ENCODE measurements at regions not wholly inside any gene's neighbourhood (a gene's known extent, or its start where the extent isn't known, plus 50 kb on each side); places are given as distances from the start of the nearest gene placed in this dataset.
A peak's percentile ranks its signal among the peaks of the same experiment; 100 is the strongest.
"Not testable (repeated sequence)": the region's sequence is repeated elsewhere in the genome, so short reads cannot be mapped to it uniquely, and the experiment has no call there.

GRCh38 chr2:64743739-64744330 is 90.1 kb upstream of the SERTAD2 start:
- no peak overlapping the region for H3K9ac ChIP-seq (ENCODE audit: insufficient read depth, low read length)
- no peak overlapping the region for H3K4me2 ChIP-seq (ENCODE audit: extremely low read depth, insufficient read depth, low read length)
- H2AFZ ChIP-seq (ENCODE audit: low read length) = no peak overlapping the region
- no peaks in the 10 kb centered on the region for H3K27me3 ChIP-seq (ENCODE audit: control insufficient read depth, insufficient read depth, low read length)
- DNase-seq (ENCODE audit: low read depth in 2 of 2) = no peak
- no peak overlapping the region for H3K27ac ChIP-seq (ENCODE audit: insufficient read depth, low read length)
- H3K79me2 ChIP-seq (ENCODE audit: control insufficient read depth, insufficient read depth, low read length) = peaks cover 3% of the 10 kb centered on the region
- H3K4me1 ChIP-seq (ENCODE audit: control insufficient read depth, extremely low read depth, insufficient read depth, low read length) = no peaks in the 10 kb centered on the region
- H4K20me1 ChIP-seq (ENCODE audit: control insufficient read depth, extremely low read depth, insufficient read depth, low read length) = no peaks in the 10 kb centered on the region
- H3K36me3 ChIP-seq (ENCODE audit: control insufficient read depth, insufficient read depth, low read length) = no peaks in the 10 kb centered on the region
- TF ChIP-seq EZH2 (IDR thresholded peaks at IDR 0.05; ENCODE audit: low read length, missing control alignments) = no peak
- TF ChIP-seq, protein P1, sequence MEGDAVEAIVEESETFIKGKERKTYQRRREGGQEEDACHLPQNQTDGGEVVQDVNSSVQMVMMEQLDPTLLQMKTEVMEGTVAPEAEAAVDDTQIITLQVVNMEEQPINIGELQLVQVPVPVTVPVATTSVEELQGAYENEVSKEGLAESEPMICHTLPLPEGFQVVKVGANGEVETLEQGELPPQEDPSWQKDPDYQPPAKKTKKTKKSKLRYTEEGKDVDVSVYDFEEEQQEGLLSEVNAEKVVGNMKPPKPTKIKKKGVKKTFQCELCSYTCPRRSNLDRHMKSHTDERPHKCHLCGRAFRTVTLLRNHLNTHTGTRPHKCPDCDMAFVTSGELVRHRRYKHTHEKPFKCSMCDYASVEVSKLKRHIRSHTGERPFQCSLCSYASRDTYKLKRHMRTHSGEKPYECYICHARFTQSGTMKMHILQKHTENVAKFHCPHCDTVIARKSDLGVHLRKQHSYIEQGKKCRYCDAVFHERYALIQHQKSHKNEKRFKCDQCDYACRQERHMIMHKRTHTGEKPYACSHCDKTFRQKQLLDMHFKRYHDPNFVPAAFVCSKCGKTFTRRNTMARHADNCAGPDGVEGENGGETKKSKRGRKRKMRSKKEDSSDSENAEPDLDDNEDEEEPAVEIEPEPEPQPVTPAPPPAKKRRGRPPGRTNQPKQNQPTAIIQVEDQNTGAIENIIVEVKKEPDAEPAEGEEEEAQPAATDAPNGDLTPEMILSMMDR (conservative IDR thresholded peaks at IDR 0.05 in 1 of 2, IDR thresholded peaks at IDR 0.05 in 1 of 2; ENCODE audit: low read depth in 1 of 2, low read length in 2 of 2) = no peak
- H3K9me3 ChIP-seq (ENCODE audit: control insufficient read depth, insufficient read depth, low read depth, low read length) = no peaks in the 10 kb centered on the region
- H3K4me3 ChIP-seq (replicated peaks in 1 of 4; ENCODE audit: control extremely low read depth in 1 of 4, insufficient read depth in 1 of 4, low read depth in 3 of 4, low read length in 4 of 4) = no peak overlapping the region

GRCh38 chr2:64745562-64745961 is 91.8 kb upstream of the SERTAD2 start:
- H3K4me2 ChIP-seq (ENCODE audit: extremely low read depth, insufficient read depth, low read length) = no peak overlapping the region
- peaks cover 3% of the 10 kb centered on the region for H3K79me2 ChIP-seq (ENCODE audit: control insufficient read depth, insufficient read depth, low read length)
- no peaks in the 10 kb centered on the region for H3K9me3 ChIP-seq (ENCODE audit: control insufficient read depth, insufficient read depth, low read depth, low read length)
- TF ChIP-seq EZH2 (IDR thresholded peaks at IDR 0.05; ENCODE audit: low read length, missing control alignments) = no peak
- TF ChIP-seq, protein P1 (conservative IDR thresholded peaks at IDR 0.05 in 1 of 2, IDR thresholded peaks at IDR 0.05 in 1 of 2; ENCODE audit: low read depth in 1 of 2, low read length in 2 of 2) = no peak
- H3K27me3 ChIP-seq (ENCODE audit: control insufficient read depth, insufficient read depth, low read length) = no peaks in the 10 kb centered on the region
- H3K4me1 ChIP-seq (ENCODE audit: control insufficient read depth, extremely low read depth, insufficient read depth, low read length) = no peaks in the 10 kb centered on the region
- no peak overlapping the region for H2AFZ ChIP-seq (ENCODE audit: low read length)
- H3K9ac ChIP-seq (ENCODE audit: insufficient read depth, low read length) = no peak overlapping the region
- H4K20me1 ChIP-seq (ENCODE audit: control insufficient read depth, extremely low read depth, insufficient read depth, low read length) = no peaks in the 10 kb centered on the region
- no peak overlapping the region for H3K27ac ChIP-seq (ENCODE audit: insufficient read depth, low read length)
- H3K4me3 ChIP-seq (replicated peaks in 1 of 4; ENCODE audit: control extremely low read depth in 1 of 4, insufficient read depth in 1 of 4, low read depth in 3 of 4, low read length in 4 of 4) = no peak overlapping the region
- H3K36me3 ChIP-seq (ENCODE audit: control insufficient read depth, insufficient read depth, low read length) = no peaks in the 10 kb centered on the region
- DNase-seq (ENCODE audit: low read depth in 2 of 2) = no peak

DNA sequence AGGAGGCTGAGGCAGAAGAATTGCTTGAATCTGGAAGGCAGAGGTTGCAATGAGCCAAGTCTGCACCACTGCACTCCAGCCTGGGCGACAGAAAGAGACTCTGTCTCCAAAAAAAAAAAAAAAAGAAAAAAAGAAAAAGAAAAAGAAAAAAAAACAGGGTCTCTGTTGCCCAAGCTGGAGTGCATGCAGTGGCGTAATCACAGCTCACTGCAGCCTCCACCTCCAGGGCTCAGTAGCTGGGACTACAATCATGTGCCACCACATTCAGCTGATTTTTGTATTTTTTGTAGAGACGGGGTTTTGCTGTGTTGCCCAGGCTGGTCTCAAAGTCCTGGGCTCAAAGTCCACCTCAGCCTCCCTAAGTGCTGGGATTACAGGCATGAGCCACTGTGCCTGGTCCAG is 94.0 kb upstream of the SERTAD2 start:
- H3K9me3 ChIP-seq (ENCODE audit: control insufficient read depth, insufficient read depth, low read depth, low read length); H3K4me2 ChIP-seq (ENCODE audit: extremely low read depth, insufficient read depth, low read length); H3K27me3 ChIP-seq (ENCODE audit: control insufficient read depth, insufficient read depth, low read length); H3K79me2 ChIP-seq (ENCODE audit: control insufficient read depth, insufficient read depth, low read length); H3K27ac ChIP-seq (ENCODE audit: insufficient read depth, low read length); H3K36me3 ChIP-seq (ENCODE audit: control insufficient read depth, insufficient read depth, low read length); H3K4me1 ChIP-seq (ENCODE audit: control insufficient read depth, extremely low read depth, insufficient read depth, low read length); H2AFZ ChIP-seq (ENCODE audit: low read length); DNase-seq (ENCODE audit: low read depth in 2 of 2); H4K20me1 ChIP-seq (ENCODE audit: control insufficient read depth, extremely low read depth, insufficient read depth, low read length); H3K9ac ChIP-seq (ENCODE audit: insufficient read depth, low read length): not testable (repeated sequence)
- H3K4me3 ChIP-seq (replicated peaks in 1 of 4; ENCODE audit: control extremely low read depth in 1 of 4, insufficient read depth in 1 of 4, low read depth in 3 of 4, low read length in 4 of 4) = peak overlapping the region in 1 of 4 experiments; percentile 6

Data from fibroblast of lung (primary cell).